ENCODE measurements at regions not wholly inside any gene's neighbourhood (a gene's known extent, or its start where the extent isn't known, plus 50 kb on each side); places are given as distances from the start of the nearest gene placed in this dataset.

GRCh38 chr1:238677567-238677966 lies 708.8 kb upstream of the CHRM3 start:
- H3K4me3 ChIP-seq (ENCODE audit: low read depth, low read length), result no peak overlapping the region
- no peak for TF ChIP-seq CTCF (IDR thresholded peaks at IDR 0.05; ENCODE audit: low read depth, low read length, missing control alignments)
- no peak for DNase-seq (ENCODE audit: low read depth)
- in situ Hi-C loops (cut with HindIII; ENCODE audit: low sequenced_read_pairs), result no loop called here

- TF ChIP-seq CTCF (IDR thresholded peaks at IDR 0.05; ENCODE audit: low read depth, low read length, missing control alignments), result no peak
- no peak overlapping the region for H3K4me3 ChIP-seq (ENCODE audit: low read depth, low read length)
- in situ Hi-C loops (cut with HindIII; ENCODE audit: low sequenced_read_pairs), result no loop called here
- DNase-seq (ENCODE audit: low read depth), result no peak
These were observed 711.1 kb upstream of the CHRM3 start for GRCh38 chr1:238675221-238675620.

- no peak for TF ChIP-seq CTCF (IDR thresholded peaks at IDR 0.05; ENCODE audit: low read depth, low read length, missing control alignments)
- H3K4me3 ChIP-seq (ENCODE audit: low read depth, low read length), result no peak overlapping the region
- DNase-seq (ENCODE audit: low read depth), result no peak
- in situ Hi-C loops (cut with HindIII; ENCODE audit: low sequenced_read_pairs), result no loop called here
These were observed 712.1 kb upstream of the CHRM3 start for GRCh38 chr1:238674316-238674715.

GRCh38 chr1:238673561-238673960 lies 712.8 kb upstream of the CHRM3 start:
- no peak overlapping the region for H3K4me3 ChIP-seq (ENCODE audit: low read depth, low read length)
- in situ Hi-C loops (cut with HindIII; ENCODE audit: low sequenced_read_pairs), result no loop called here
- TF ChIP-seq CTCF (IDR thresholded peaks at IDR 0.05; ENCODE audit: low read depth, low read length, missing control alignments), result no peak
- no peak for DNase-seq (ENCODE audit: low read depth)

- in situ Hi-C loops (cut with HindIII; ENCODE audit: low sequenced_read_pairs), result no loop called here
- no peak for DNase-seq (ENCODE audit: low read depth)
- no peak overlapping the region for H3K4me3 ChIP-seq (ENCODE audit: low read depth, low read length)
- no peak for TF ChIP-seq CTCF (IDR thresholded peaks at IDR 0.05; ENCODE audit: low read depth, low read length, missing control alignments)
These were observed 713.6 kb upstream of the CHRM3 start for GRCh38 chr1:238672806-238673205.

GRCh38 chr1:238672262-238672661 lies 714.1 kb upstream of the CHRM3 start:
- H3K4me3 ChIP-seq (ENCODE audit: low read depth, low read length), result no peak overlapping the region
- in situ Hi-C loops (cut with HindIII; ENCODE audit: low sequenced_read_pairs), result no loop called here
- DNase-seq (ENCODE audit: low read depth), result no peak
- TF ChIP-seq CTCF (IDR thresholded peaks at IDR 0.05; ENCODE audit: low read depth, low read length, missing control alignments), result no peak

GRCh38 chr1:238664139-238664538 lies 722.2 kb upstream of the CHRM3 start:
- in situ Hi-C loops (cut with HindIII; ENCODE audit: low sequenced_read_pairs), result no loop called here

More at GRCh38 chr1:238664139-238664538, 722.2 kb upstream of the CHRM3 start:
- TF ChIP-seq CTCF (IDR thresholded peaks at IDR 0.05; ENCODE audit: low read depth, low read length, missing control alignments), result no peak
- DNase-seq (ENCODE audit: low read depth), result no peak
- no peak overlapping the region for H3K4me3 ChIP-seq (ENCODE audit: low read depth, low read length)
